Endothelial cell of umbilical vein (primary cell): ENCODE measurements at regions not wholly inside any gene's neighbourhood (a gene's known extent, or its start where the extent isn't known, plus 50 kb on each side); places are given as distances from the start of the nearest gene placed in this dataset.

Experiments used
- BruUV-seq: library from RNA; stranded (reverse); fragments of 400-500 nt; replicated peaks from 2 replicates; lab custom pipeline; 2021; lab: Mats Ljungman, UMichigan
- CTCF ChIA-PET: fragments of 300-600, 350-600 bp; sonication (Branson Sonifier 250); formaldehyde crosslinking; loops from one replicate; lab custom pipeline; 2021; ENCODE audit warnings: antibody characterized with exemption, inconsistent platforms; lab: Charles Lee
- POLR2A ChIA-PET: fragments of 300-600, 350-600 bp; sonication (Branson Sonifier 250); formaldehyde crosslinking; loops from one replicate; lab custom pipeline; 2021; ENCODE audit warnings: antibody characterized with exemption, inconsistent platforms; lab: Charles Lee
- DNase-seq: peaks from one replicate; pipeline ENCODE4 v3.0.0-alpha.2; 2011; ENCODE audit warnings: low read depth, low spot score
- FAIRE-seq: peaks from 2 replicates; lab custom pipeline; 2011; peaks lifted over from hg19 to GRCh38; lab: Jason Lieb, UNC
- H2AFZ ChIP-seq: 2 replicates; pipeline ENCODE4 v1.6.0; 2012; ENCODE audit warnings: low read depth, low read length, control low read depth, inconsistent platforms
- H3K27ac ChIP-seq: 2 replicates; pipeline ENCODE4 v1.5.1; 2011; ENCODE audit warnings: low read depth, mild to moderate bottlenecking, control low read depth, low read length, moderate library complexity; ENCODE audit not compliant: insufficient read depth
- H3K27me3 ChIP-seq, 2 experiments: 2 replicates each; pipeline versions ENCODE4 v1.6.0 to v1.6.1; 2011; ENCODE audit warnings: low read length in 2 of 2, mixed read lengths in 1 of 2; ENCODE audit not compliant: control insufficient read depth in 2 of 2, insufficient read depth in 2 of 2
- H3K36me3 ChIP-seq, 2 experiments: 2 replicates in 1 of 2; 3 replicates in 1 of 2; pipeline ENCODE4 v1.5.1; 2011; ENCODE audit warnings: low read length in 2 of 2, mild to moderate bottlenecking in 1 of 2, moderate library complexity in 1 of 2; ENCODE audit not compliant: control insufficient read depth in 2 of 2, insufficient read depth in 2 of 2; ENCODE audit errors: extremely low read depth in 1 of 2
- H3K4me1 ChIP-seq: 3 replicates; pipeline ENCODE4 v1.5.1; 2011; ENCODE audit warnings: mild to moderate bottlenecking, low read length; ENCODE audit not compliant: control insufficient read depth, insufficient read depth; ENCODE audit errors: extremely low read depth
- H3K4me2 ChIP-seq: 2 replicates; pipeline ENCODE4 v1.6.1; 2011; ENCODE audit warnings: low read length, control low read depth, mixed read lengths; ENCODE audit not compliant: insufficient read depth
- H3K4me3 ChIP-seq, 3 experiments: fragments of 200-600 bp in 1 of 3; sonication (generic), shearing (Covaris generic) in 1 of 3; replicated peaks in 1 of 3; 2 replicates each; pipeline ENCODE4 v1.5.1; 2011 to 2016; ENCODE audit warnings: control low read depth in 3 of 3, low read length in 3 of 3, mild to moderate bottlenecking in 2 of 3, inconsistent platforms in 1 of 3, low read depth in 1 of 3, moderate library complexity in 1 of 3; ENCODE audit not compliant: insufficient read depth in 1 of 3
- H3K79me2 ChIP-seq: 2 replicates; pipeline ENCODE4 v1.6.0; 2012; ENCODE audit warnings: low read length, inconsistent platforms; ENCODE audit not compliant: control insufficient read depth, insufficient read depth
- H3K9ac ChIP-seq: replicated peaks from 2 replicates; pipeline ENCODE3; 2011; ENCODE audit warnings: low read length, control low read depth; ENCODE audit not compliant: insufficient read depth; ENCODE audit errors: extremely low read depth
- H3K9me1 ChIP-seq: replicated peaks from 3 replicates; pipeline ENCODE4 v1.6.0; 2011; ENCODE audit warnings: mild to moderate bottlenecking, low read length; ENCODE audit not compliant: control insufficient read depth, insufficient read depth; ENCODE audit errors: extremely low read depth
- H3K9me3 ChIP-seq: replicated peaks from 2 replicates; pipeline ENCODE4 v1.5.1; 2012; ENCODE audit warnings: low read length, inconsistent platforms; ENCODE audit not compliant: control insufficient read depth, insufficient read depth
- H4K20me1 ChIP-seq: replicated peaks from 2 replicates; pipeline ENCODE3; 2011; ENCODE audit warnings: mild to moderate bottlenecking, low read length; ENCODE audit not compliant: control insufficient read depth, insufficient read depth; ENCODE audit errors: extremely low read depth
- CTCF ChIP-seq, 2 donors: IDR thresholded peaks; 1 replicate in 1 of 2; 2 replicates in 1 of 2; pipeline ENCODE4 v1.5.1; 2011; ENCODE audit warnings: low read length in 2 of 2, mild to moderate bottlenecking in 2 of 2, moderate library complexity in 2 of 2, control low read depth in 1 of 2, inconsistent platforms in 1 of 2, low read depth in 1 of 2; ENCODE audit not compliant: insufficient read depth in 1 of 2; ENCODE audit errors: extremely low read depth in 1 of 2
- EZH2 ChIP-seq: IDR thresholded peaks from 2 replicates; pipeline ENCODE4 v1.6.1; 2012; ENCODE audit warnings: borderline replicate concordance, low read depth, mild to moderate bottlenecking, moderate library complexity, low read length, inconsistent platforms; ENCODE audit not compliant: severe bottlenecking
- FOS ChIP-seq: IDR thresholded peaks from 2 replicates; pipeline ENCODE4 v1.6.1; 2011; ENCODE audit warnings: mild to moderate bottlenecking, low read length, moderate library complexity, borderline replicate concordance; ENCODE audit not compliant: insufficient read depth
- GATA2 ChIP-seq: IDR thresholded peaks from 2 replicates; pipeline ENCODE4 v1.7.0; 2011; ENCODE audit warnings: low read depth, mild to moderate bottlenecking, moderate library complexity, mixed read lengths, low read length; ENCODE audit not compliant: insufficient read length, insufficient read depth
- JUN ChIP-seq: IDR thresholded peaks from 2 replicates; pipeline ENCODE4 v1.6.1; 2011; ENCODE audit warnings: borderline replicate concordance, low read depth; ENCODE audit not compliant: insufficient read length, insufficient read depth
- MAX ChIP-seq: IDR thresholded peaks from 2 replicates; pipeline ENCODE4 v1.6.1; 2011; ENCODE audit not compliant: insufficient read depth, insufficient read length
- MYC ChIP-seq: IDR thresholded peaks from one replicate; pipeline ENCODE4 v1.6.1; 2011; ENCODE audit warnings: mild to moderate bottlenecking, low read depth, low read length
- POLR2A ChIP-seq: IDR thresholded peaks from 2 replicates; pipeline ENCODE4 v1.6.1; 2012; ENCODE audit warnings: low read depth, mild to moderate bottlenecking, control low read depth, low read length
- POLR2AphosphoS5 ChIP-seq: IDR thresholded peaks from 2 replicates; pipeline ENCODE4 v1.6.1; 2012; ENCODE audit warnings: low read depth, mild to moderate bottlenecking, control low read depth, low read length, moderate library complexity; ENCODE audit not compliant: insufficient read depth
- dilution Hi-C: fragments of 300-500 bp; cut with MboI; formaldehyde crosslinking; loops from one replicate; pipeline ENCODE4 v1.15.0; 2019; ENCODE audit warnings: low sequenced_read_pairs; ENCODE audit not compliant: extremely low pct_ligation_motif_present
- intact Hi-C: fragments of 100-400 bp; cut with micrococcal nuclease; formaldehyde crosslinking; loops from one replicate; pipeline ENCODE4 v1.10.0; 2022

GRCh38 chr3:18633002-18633401 is 207.9 kb upstream of the SATB1 start:
- BruUV-seq = no TSS peak
- H3K9ac ChIP-seq = no peak overlapping the region
- DNase-seq (no peak), FAIRE-seq (no peak)
- H3K4me1 ChIP-seq = no peaks in the 10 kb centered on the region
- no peak overlapping the region for H3K27ac ChIP-seq
- POLR2A ChIA-PET = no interaction called here
- H3K9me3 ChIP-seq = peaks cover 2% of the 10 kb centered on the region
- intact Hi-C loops = no loop called here
- no peak overlapping the region for H2AFZ ChIP-seq
- TF ChIP-seq JUN (no peak), POLR2AphosphoS5 (no peak), GATA2 (no peak), MYC (no peak), EZH2 (no peak), MAX (no peak), FOS (no peak), POLR2A (no peak), CTCF (IDR thresholded peaks at IDR 0.05; ENCODE audit: extremely low read depth in 1 of 2, insufficient read depth in 1 of 2, low read depth in 1 of 2, low read length in 2 of 2) (no peak)
- CTCF ChIA-PET = no interaction called here
- H3K79me2 ChIP-seq = no peaks in the 10 kb centered on the region
- no peaks in the 10 kb centered on the region for H3K36me3 ChIP-seq
- H4K20me1 ChIP-seq = no peaks in the 10 kb centered on the region
- no peaks in the 10 kb centered on the region for H3K9me1 ChIP-seq
- no peak overlapping the region for H3K4me2 ChIP-seq
- no peaks in the 10 kb centered on the region for H3K27me3 ChIP-seq
- no peak overlapping the region for H3K4me3 ChIP-seq
- dilution Hi-C loops = no loop called here
